WTC11 (cell line): ENCODE measurements at regions not wholly inside any gene's neighbourhood (a gene's known extent, or its start where the extent isn't known, plus 50 kb on each side); places are given as distances from the start of the nearest gene placed in this dataset.

Experiments
- CTCF ChIP-seq: fragments of 200-600 bp; IDR thresholded peaks from 2 replicates; pipeline ENCODE4 v1.8.0; 2022; ENCODE audit warnings: antibody characterized with exemption
- ESRRA ChIP-seq: sonication (generic); formaldehyde crosslinking; IDR thresholded peaks from 2 replicates; pipeline ENCODE4 v1.8.1; 2022; ENCODE audit warnings: mild to moderate bottlenecking, missing genetic modification reagents, borderline replicate concordance
- FOXK1 ChIP-seq: sonication (generic); formaldehyde crosslinking; IDR thresholded peaks from 2 replicates; pipeline ENCODE4 v1.8.0; 2022; ENCODE audit warnings: mild to moderate bottlenecking, moderate library complexity, missing genetic modification reagents
- MLX ChIP-seq: sonication (generic); formaldehyde crosslinking; IDR thresholded peaks from 2 replicates; pipeline ENCODE4 v1.8.1; 2023; ENCODE audit warnings: mild to moderate bottlenecking, missing genetic modification reagents, moderate library complexity
- NFYB ChIP-seq: sonication (generic); formaldehyde crosslinking; conservative IDR thresholded peaks from 2 replicates; pipeline ENCODE4 v1.8.0; 2022; ENCODE audit warnings: low read depth, missing genetic modification reagents
- SP1 ChIP-seq: sonication (generic); formaldehyde crosslinking; conservative IDR thresholded peaks from 2 replicates; pipeline ENCODE4 v1.8.1; 2022; ENCODE audit warnings: missing genetic modification reagents
- USF2 ChIP-seq: sonication (generic); formaldehyde crosslinking; IDR thresholded peaks from 2 replicates; pipeline ENCODE4 v1.8.1; 2023; ENCODE audit warnings: mild to moderate bottlenecking, missing genetic modification reagents, moderate library complexity
- ZNF317 ChIP-seq: sonication (generic); formaldehyde crosslinking; IDR thresholded peaks from 2 replicates; pipeline ENCODE4 v1.8.1; 2023; ENCODE audit warnings: low read depth, mild to moderate bottlenecking, moderate library complexity, missing genetic modification reagents, borderline replicate concordance
- TF ChIP-seq, protein P1 (sequence below): fragments of 250-450 bp; sonication (Bioruptor Pico); IDR thresholded peaks from 2 replicates; pipeline ENCODE4 v1.9.0; 2021; ENCODE audit warnings: mild to moderate bottlenecking

DNA sequence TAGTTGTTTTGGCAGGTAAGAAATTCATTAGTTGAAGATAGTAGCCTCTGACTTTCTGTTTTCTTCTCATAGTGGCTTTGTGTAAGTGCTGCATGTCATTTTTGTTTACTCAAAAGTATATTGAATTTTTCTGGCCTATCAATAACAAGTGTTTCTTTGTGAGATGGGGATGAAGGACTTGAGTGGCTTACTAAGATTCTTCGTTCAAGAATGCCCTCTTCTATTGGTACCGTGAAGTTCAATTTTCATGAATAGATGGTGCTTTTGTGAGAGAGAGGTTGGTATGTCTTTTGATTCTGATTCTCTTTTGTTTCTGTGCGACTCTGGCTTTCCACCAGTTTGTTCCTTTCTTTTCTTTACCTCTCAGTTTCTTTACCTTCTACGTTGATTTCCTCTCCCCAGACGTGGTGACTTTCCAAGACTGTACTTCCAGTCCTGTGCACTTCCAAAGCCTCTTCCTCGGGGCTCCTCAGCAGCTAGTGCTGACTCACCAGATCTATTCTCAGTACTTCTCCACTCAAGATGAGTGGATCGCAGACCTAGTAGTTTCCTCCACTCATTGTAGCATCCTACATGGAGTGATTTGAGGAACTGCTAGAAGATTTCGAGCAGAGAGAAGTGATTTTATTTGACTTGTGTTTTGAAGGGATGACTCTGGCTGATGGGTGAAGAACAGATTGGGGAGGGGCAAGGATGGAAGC lies 82.0 kb upstream of the EPHB3 start:
- no peak for TF ChIP-seq CTCF
- TF ChIP-seq, protein P1, sequence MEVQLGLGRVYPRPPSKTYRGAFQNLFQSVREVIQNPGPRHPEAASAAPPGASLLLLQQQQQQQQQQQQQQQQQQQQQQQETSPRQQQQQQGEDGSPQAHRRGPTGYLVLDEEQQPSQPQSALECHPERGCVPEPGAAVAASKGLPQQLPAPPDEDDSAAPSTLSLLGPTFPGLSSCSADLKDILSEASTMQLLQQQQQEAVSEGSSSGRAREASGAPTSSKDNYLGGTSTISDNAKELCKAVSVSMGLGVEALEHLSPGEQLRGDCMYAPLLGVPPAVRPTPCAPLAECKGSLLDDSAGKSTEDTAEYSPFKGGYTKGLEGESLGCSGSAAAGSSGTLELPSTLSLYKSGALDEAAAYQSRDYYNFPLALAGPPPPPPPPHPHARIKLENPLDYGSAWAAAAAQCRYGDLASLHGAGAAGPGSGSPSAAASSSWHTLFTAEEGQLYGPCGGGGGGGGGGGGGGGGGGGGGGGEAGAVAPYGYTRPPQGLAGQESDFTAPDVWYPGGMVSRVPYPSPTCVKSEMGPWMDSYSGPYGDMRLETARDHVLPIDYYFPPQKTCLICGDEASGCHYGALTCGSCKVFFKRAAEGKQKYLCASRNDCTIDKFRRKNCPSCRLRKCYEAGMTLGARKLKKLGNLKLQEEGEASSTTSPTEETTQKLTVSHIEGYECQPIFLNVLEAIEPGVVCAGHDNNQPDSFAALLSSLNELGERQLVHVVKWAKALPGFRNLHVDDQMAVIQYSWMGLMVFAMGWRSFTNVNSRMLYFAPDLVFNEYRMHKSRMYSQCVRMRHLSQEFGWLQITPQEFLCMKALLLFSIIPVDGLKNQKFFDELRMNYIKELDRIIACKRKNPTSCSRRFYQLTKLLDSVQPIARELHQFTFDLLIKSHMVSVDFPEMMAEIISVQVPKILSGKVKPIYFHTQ (CRISPR knock-in tag) = no peak
- TF ChIP-seq FOXK1 (CRISPR knock-in tag) = no peak
- no peak for TF ChIP-seq MLX (CRISPR knock-in tag)
- TF ChIP-seq ESRRA (CRISPR knock-in tag) = no peak
- no peak for TF ChIP-seq ZNF317 (CRISPR knock-in tag)
- TF ChIP-seq SP1 (CRISPR knock-in tag) = no peak
- TF ChIP-seq NFYB (CRISPR knock-in tag) = no peak
- no peak for TF ChIP-seq USF2
